ENCODE measurements at regions not wholly inside any gene's neighbourhood (a gene's known extent, or its start where the extent isn't known, plus 50 kb on each side); places are given as distances from the start of the nearest gene placed in this dataset.

GRCh38 chr11:39860931-39861330, 1598.5 kb downstream of the LRRC4C start:
- DNase-seq (ENCODE audit: extremely low read depth in 1 of 11, low read depth in 9 of 11, low spot score in 4 of 11) = no peak

- DNase-seq (ENCODE audit: extremely low read depth in 1 of 11, low read depth in 9 of 11, low spot score in 4 of 11) = peak in 3 of 11 donors; percentile 1 to 8 (median 7)
These were observed 1642.2 kb downstream of the LRRC4C start for GRCh38 chr11:39817241-39817640.

- DNase-seq (ENCODE audit: extremely low read depth in 1 of 11, low read depth in 9 of 11, low spot score in 4 of 11) = no peak
These were observed 1649.1 kb downstream of the LRRC4C start for GRCh38 chr11:39810358-39810757.

GRCh38 chr11:39809833-39810232, 1649.6 kb downstream of the LRRC4C start:
- no peak for DNase-seq (ENCODE audit: extremely low read depth in 1 of 11, low read depth in 9 of 11, low spot score in 4 of 11)

- DNase-seq (ENCODE audit: extremely low read depth in 1 of 11, low read depth in 9 of 11, low spot score in 4 of 11) = no peak
These were observed 1651.5 kb downstream of the LRRC4C start for GRCh38 chr11:39807904-39808303.

- no peak for DNase-seq (ENCODE audit: extremely low read depth in 1 of 11, low read depth in 9 of 11, low spot score in 4 of 11)
These were observed 1652.8 kb downstream of the LRRC4C start for GRCh38 chr11:39806652-39807051.

- DNase-seq (ENCODE audit: extremely low read depth in 1 of 11, low read depth in 9 of 11, low spot score in 4 of 11) = no peak
These were observed 1655.2 kb downstream of the LRRC4C start for GRCh38 chr11:39804271-39804670.

- no peak for DNase-seq (ENCODE audit: extremely low read depth in 1 of 11, low read depth in 9 of 11, low spot score in 4 of 11)
These were observed 1672.8 kb downstream of the LRRC4C start for GRCh38 chr11:39786682-39787081.

- DNase-seq (ENCODE audit: extremely low read depth in 1 of 11, low read depth in 9 of 11, low spot score in 4 of 11) = no peak
These were observed 1673.2 kb downstream of the LRRC4C start for GRCh38 chr11:39786281-39786680.

GRCh38 chr11:39784873-39785272, 1674.6 kb downstream of the LRRC4C start:
- DNase-seq (ENCODE audit: extremely low read depth in 1 of 11, low read depth in 9 of 11, low spot score in 4 of 11) = no peak

- no peak for DNase-seq (ENCODE audit: extremely low read depth in 1 of 11, low read depth in 9 of 11, low spot score in 4 of 11)
These were observed 1679.3 kb downstream of the LRRC4C start for GRCh38 chr11:39780131-39780530.

GRCh38 chr11:39777035-39777434, 1682.4 kb downstream of the LRRC4C start:
- DNase-seq (ENCODE audit: extremely low read depth in 1 of 11, low read depth in 9 of 11, low spot score in 4 of 11) = no peak

GRCh38 chr11:39772525-39773137, 1686.8 kb downstream of the LRRC4C start:
- DNase-seq (ENCODE audit: extremely low read depth in 1 of 11, low read depth in 9 of 11, low spot score in 4 of 11) = no peak

GRCh38 chr11:39768214-39768613, 1691.2 kb downstream of the LRRC4C start:
- DNase-seq (ENCODE audit: extremely low read depth in 1 of 11, low read depth in 9 of 11, low spot score in 4 of 11) = no peak

- no peak for DNase-seq (ENCODE audit: extremely low read depth in 1 of 11, low read depth in 9 of 11, low spot score in 4 of 11)
These were observed 1714.1 kb downstream of the LRRC4C start for GRCh38 chr11:39745401-39745800.

GRCh38 chr11:39741066-39741465, 1718.4 kb downstream of the LRRC4C start:
- no peak for DNase-seq (ENCODE audit: extremely low read depth in 1 of 11, low read depth in 9 of 11, low spot score in 4 of 11)

GRCh38 chr11:39736351-39736750, 1723.1 kb downstream of the LRRC4C start:
- peak in 6 of 11 donors; percentile 18 to 36 (median 22) for DNase-seq (ENCODE audit: extremely low read depth in 1 of 11, low read depth in 9 of 11, low spot score in 4 of 11)

GRCh38 chr11:39732001-39732400, 1727.5 kb downstream of the LRRC4C start:
- no peak for DNase-seq (ENCODE audit: extremely low read depth in 1 of 11, low read depth in 9 of 11, low spot score in 4 of 11)

GRCh38 chr11:39725081-39725480, 1734.4 kb downstream of the LRRC4C start:
- no peak for DNase-seq (ENCODE audit: extremely low read depth in 1 of 11, low read depth in 9 of 11, low spot score in 4 of 11)

GRCh38 chr11:39724404-39724803, 1735.0 kb downstream of the LRRC4C start:
- DNase-seq (ENCODE audit: extremely low read depth in 1 of 11, low read depth in 9 of 11, low spot score in 4 of 11) = no peak

GRCh38 chr11:39712581-39712980, 1746.9 kb downstream of the LRRC4C start:
- no peak for DNase-seq (ENCODE audit: extremely low read depth in 1 of 11, low read depth in 9 of 11, low spot score in 4 of 11)
